ENCODE measurements at regions not wholly inside any gene's neighbourhood (a gene's known extent, or its start where the extent isn't known, plus 50 kb on each side); places are given as distances from the start of the nearest gene placed in this dataset.

DNA sequence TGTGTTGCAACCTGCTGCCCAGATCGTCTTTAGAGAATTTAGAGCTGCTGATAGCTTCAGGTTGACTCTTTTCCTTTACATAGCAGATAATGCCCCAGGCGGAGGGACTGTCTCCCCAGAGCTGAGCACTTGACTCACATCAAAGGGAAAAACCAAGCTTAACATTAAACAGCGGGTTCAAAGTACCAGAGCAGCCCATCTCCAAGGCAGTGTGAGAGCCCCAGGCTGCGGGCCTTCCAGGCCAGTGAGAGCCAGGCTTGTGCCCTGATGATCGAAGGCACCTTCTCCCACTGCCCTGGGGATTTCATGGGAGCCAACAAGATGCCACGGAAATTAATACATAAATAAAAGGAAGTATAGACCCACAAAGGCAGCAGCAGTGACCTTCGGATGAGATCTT, 275.6 kb downstream of the XXYLT1 start:
- no peak overlapping the region for H3K4me2 ChIP-seq (ENCODE audit: low read length)
- H3K9me2 ChIP-seq (ENCODE audit: insufficient read depth, low read length), result no peaks in the 10 kb centered on the region
- no peak overlapping the region for H3K27ac ChIP-seq (ENCODE audit: low read length)
- no peaks in the 10 kb centered on the region for H3F3A ChIP-seq (ENCODE audit: insufficient read depth, low read length, poor library complexity, severe bottlenecking)
- no peak overlapping the region for H3K4me3 ChIP-seq (ENCODE audit: low read length)
- H4K20me1 ChIP-seq (ENCODE audit: insufficient read depth), result no peaks in the 10 kb centered on the region
- H3K79me2 ChIP-seq (replicated peaks; ENCODE audit: insufficient read depth, low read length), result no peaks in the 10 kb centered on the region
- H3K9ac ChIP-seq (ENCODE audit: low read length), result no peak overlapping the region
- no peak for TF ChIP-seq EZH2 (IDR thresholded peaks at IDR 0.05; ENCODE audit: borderline replicate concordance, insufficient read depth, low read length, poor library complexity, severe bottlenecking)
- no peaks in the 10 kb centered on the region for H3K36me3 ChIP-seq (ENCODE audit: insufficient read depth, low read length)
- no peaks in the 10 kb centered on the region for H3K27me3 ChIP-seq (ENCODE audit: insufficient read depth, low read depth, low read length)
- H3K9me3 ChIP-seq (ENCODE audit: low read length), result no peaks in the 10 kb centered on the region
- H2AFZ ChIP-seq (ENCODE audit: low read depth, low read length), result no peak overlapping the region

DNA sequence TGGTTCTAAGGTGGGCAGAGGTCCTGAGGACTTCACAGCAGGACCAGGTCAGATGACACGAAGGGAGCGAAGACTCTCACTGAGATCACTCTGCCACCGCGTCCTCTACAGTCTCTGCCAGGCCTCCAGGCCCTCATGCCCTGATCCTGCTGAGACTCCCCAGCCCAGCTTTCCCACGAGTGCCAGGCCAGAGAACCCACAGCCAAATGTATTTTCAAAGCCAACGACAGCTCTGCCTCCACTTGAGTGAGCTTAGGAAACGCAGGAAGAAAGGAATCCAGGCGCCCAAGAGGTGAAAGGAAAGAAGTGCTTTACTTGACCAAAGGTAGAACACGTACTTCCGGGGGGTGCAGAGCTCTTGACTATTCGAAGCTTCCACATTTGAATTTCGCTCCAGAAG, 275.0 kb downstream of the XXYLT1 start:
- Histone ChIP-seq H3K27me3 (ENCODE audit: insufficient read depth, low read depth, low read length) (no peaks in the 10 kb centered on the region), H3F3A (ENCODE audit: insufficient read depth, low read length, poor library complexity, severe bottlenecking) (no peaks in the 10 kb centered on the region), H3K4me2 (ENCODE audit: low read length) (no peak overlapping the region), H3K9me3 (ENCODE audit: low read length) (no peaks in the 10 kb centered on the region), H3K36me3 (ENCODE audit: insufficient read depth, low read length) (no peaks in the 10 kb centered on the region), H3K9ac (ENCODE audit: low read length) (no peak overlapping the region), H4K20me1 (ENCODE audit: insufficient read depth) (no peaks in the 10 kb centered on the region), H3K4me3 (ENCODE audit: low read length) (no peak overlapping the region), H3K27ac (ENCODE audit: low read length) (no peak overlapping the region), H3K79me2 (replicated peaks; ENCODE audit: insufficient read depth, low read length) (no peaks in the 10 kb centered on the region), H3K9me2 (ENCODE audit: insufficient read depth, low read length) (no peaks in the 10 kb centered on the region), H2AFZ (ENCODE audit: low read depth, low read length) (no peak overlapping the region)
- TF ChIP-seq POLR2AphosphoS5 (IDR thresholded peaks at IDR 0.05) (no peak), TAF1 (IDR thresholded peaks at IDR 0.05; ENCODE audit: low read depth) (no peak), EZH2 (IDR thresholded peaks at IDR 0.05; ENCODE audit: borderline replicate concordance, insufficient read depth, low read length, poor library complexity, severe bottlenecking) (no peak)
- TF ChIP-seq, protein P1, sequence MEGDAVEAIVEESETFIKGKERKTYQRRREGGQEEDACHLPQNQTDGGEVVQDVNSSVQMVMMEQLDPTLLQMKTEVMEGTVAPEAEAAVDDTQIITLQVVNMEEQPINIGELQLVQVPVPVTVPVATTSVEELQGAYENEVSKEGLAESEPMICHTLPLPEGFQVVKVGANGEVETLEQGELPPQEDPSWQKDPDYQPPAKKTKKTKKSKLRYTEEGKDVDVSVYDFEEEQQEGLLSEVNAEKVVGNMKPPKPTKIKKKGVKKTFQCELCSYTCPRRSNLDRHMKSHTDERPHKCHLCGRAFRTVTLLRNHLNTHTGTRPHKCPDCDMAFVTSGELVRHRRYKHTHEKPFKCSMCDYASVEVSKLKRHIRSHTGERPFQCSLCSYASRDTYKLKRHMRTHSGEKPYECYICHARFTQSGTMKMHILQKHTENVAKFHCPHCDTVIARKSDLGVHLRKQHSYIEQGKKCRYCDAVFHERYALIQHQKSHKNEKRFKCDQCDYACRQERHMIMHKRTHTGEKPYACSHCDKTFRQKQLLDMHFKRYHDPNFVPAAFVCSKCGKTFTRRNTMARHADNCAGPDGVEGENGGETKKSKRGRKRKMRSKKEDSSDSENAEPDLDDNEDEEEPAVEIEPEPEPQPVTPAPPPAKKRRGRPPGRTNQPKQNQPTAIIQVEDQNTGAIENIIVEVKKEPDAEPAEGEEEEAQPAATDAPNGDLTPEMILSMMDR (IDR thresholded peaks at IDR 0.05; ENCODE audit: poor library complexity, severe bottlenecking), result no peak

DNA sequence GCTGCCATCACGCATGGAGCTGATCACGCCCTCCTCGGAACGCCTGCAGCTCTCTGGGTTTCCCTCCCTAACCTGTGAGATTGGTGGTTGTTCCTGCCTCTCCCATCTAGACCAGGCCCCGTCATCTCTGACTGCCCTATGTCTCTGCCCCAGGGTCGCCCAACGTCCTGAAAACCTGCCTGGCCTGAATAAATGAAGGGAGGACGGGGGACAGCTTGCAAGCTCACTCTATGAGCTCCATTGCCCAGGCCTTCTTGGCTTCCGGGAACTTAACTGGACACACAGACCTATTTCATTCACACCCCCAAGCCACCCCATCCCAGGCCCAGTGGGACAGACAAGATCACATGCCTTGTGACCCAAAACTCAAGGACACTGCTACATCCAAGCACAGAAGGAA, 274.2 kb downstream of the XXYLT1 start:
- no peak overlapping the region for H3K9ac ChIP-seq (ENCODE audit: low read length)
- TF ChIP-seq, protein P2, sequence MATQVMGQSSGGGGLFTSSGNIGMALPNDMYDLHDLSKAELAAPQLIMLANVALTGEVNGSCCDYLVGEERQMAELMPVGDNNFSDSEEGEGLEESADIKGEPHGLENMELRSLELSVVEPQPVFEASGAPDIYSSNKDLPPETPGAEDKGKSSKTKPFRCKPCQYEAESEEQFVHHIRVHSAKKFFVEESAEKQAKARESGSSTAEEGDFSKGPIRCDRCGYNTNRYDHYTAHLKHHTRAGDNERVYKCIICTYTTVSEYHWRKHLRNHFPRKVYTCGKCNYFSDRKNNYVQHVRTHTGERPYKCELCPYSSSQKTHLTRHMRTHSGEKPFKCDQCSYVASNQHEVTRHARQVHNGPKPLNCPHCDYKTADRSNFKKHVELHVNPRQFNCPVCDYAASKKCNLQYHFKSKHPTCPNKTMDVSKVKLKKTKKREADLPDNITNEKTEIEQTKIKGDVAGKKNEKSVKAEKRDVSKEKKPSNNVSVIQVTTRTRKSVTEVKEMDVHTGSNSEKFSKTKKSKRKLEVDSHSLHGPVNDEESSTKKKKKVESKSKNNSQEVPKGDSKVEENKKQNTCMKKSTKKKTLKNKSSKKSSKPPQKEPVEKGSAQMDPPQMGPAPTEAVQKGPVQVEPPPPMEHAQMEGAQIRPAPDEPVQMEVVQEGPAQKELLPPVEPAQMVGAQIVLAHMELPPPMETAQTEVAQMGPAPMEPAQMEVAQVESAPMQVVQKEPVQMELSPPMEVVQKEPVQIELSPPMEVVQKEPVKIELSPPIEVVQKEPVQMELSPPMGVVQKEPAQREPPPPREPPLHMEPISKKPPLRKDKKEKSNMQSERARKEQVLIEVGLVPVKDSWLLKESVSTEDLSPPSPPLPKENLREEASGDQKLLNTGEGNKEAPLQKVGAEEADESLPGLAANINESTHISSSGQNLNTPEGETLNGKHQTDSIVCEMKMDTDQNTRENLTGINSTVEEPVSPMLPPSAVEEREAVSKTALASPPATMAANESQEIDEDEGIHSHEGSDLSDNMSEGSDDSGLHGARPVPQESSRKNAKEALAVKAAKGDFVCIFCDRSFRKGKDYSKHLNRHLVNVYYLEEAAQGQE (IDR thresholded peaks at IDR 0.05; ENCODE audit: borderline replicate concordance), result no peak
- TF ChIP-seq TAF1 (IDR thresholded peaks at IDR 0.05; ENCODE audit: low read depth), result no peak
- no peak for TF ChIP-seq MXI1 (conservative IDR thresholded peaks at IDR 0.05; ENCODE audit: poor library complexity, severe bottlenecking)
- TF ChIP-seq SMC3 (conservative IDR thresholded peaks at IDR 0.05; ENCODE audit: poor library complexity), result no peak
- no peak for TF ChIP-seq EZH2 (IDR thresholded peaks at IDR 0.05; ENCODE audit: borderline replicate concordance, insufficient read depth, low read length, poor library complexity, severe bottlenecking)
- TF ChIP-seq RAD21 (conservative IDR thresholded peaks at IDR 0.05), result no peak
- TF ChIP-seq POLR2AphosphoS5 (IDR thresholded peaks at IDR 0.05), result no peak
- TF ChIP-seq, protein P1 (IDR thresholded peaks at IDR 0.05; ENCODE audit: poor library complexity, severe bottlenecking), result no peak
- TF ChIP-seq EP300 (conservative IDR thresholded peaks at IDR 0.05; ENCODE audit: poor library complexity, severe bottlenecking), result no peak
- H3K36me3 ChIP-seq (ENCODE audit: insufficient read depth, low read length), result no peaks in the 10 kb centered on the region
- no peak overlapping the region for H2AFZ ChIP-seq (ENCODE audit: low read depth, low read length)
- no peaks in the 10 kb centered on the region for H3K79me2 ChIP-seq (replicated peaks; ENCODE audit: insufficient read depth, low read length)
- H3K27ac ChIP-seq (ENCODE audit: low read length), result no peak overlapping the region
- no peaks in the 10 kb centered on the region for H3K27me3 ChIP-seq (ENCODE audit: insufficient read depth, low read depth, low read length)
- H3K9me2 ChIP-seq (ENCODE audit: insufficient read depth, low read length), result no peaks in the 10 kb centered on the region
- no peak overlapping the region for H3K4me3 ChIP-seq (ENCODE audit: low read length)
- H4K20me1 ChIP-seq (ENCODE audit: insufficient read depth), result no peaks in the 10 kb centered on the region
- H3F3A ChIP-seq (ENCODE audit: insufficient read depth, low read length, poor library complexity, severe bottlenecking), result no peaks in the 10 kb centered on the region
- no peak overlapping the region for H3K4me2 ChIP-seq (ENCODE audit: low read length)
- no peaks in the 10 kb centered on the region for H3K9me3 ChIP-seq (ENCODE audit: low read length)
